Spleen (tissue), 11 donors: ENCODE measurements at regions not wholly inside any gene's neighbourhood (a gene's known extent, or its start where the extent isn't known, plus 50 kb on each side); places are given as distances from the start of the nearest gene placed in this dataset.

Experiments
- DNase-seq: peaks from one replicate; pipeline ENCODE4 v3.0.0-alpha.2; 2020
- H3K27ac ChIP-seq, 8 donors: fragments of 200-600 bp; sonication (generic) in 7 of 8; 1 replicate in 4 of 8; 2 replicates in 4 of 8; pipeline versions ENCODE4 v1.5.0 to v1.8.0; 2016 to 2021; ENCODE audit warnings: inconsistent platforms in 4 of 8, mild to moderate bottlenecking in 4 of 8, moderate library complexity in 1 of 8
- H3K27me3 ChIP-seq, 7 donors: fragments of 200-600 bp; sonication (generic) in 6 of 7; replicated peaks in 1 of 7; 1 replicate in 4 of 7; 2 replicates in 3 of 7; pipeline versions ENCODE4 v1.5.0 to v1.8.0; 2016 to 2021; ENCODE audit warnings: inconsistent platforms in 3 of 7, mild to moderate bottlenecking in 1 of 7
- H3K36me3 ChIP-seq, 6 donors: fragments of 200-600 bp; sonication (generic) in 5 of 6; 1 replicate in 4 of 6; 2 replicates in 2 of 6; pipeline versions ENCODE4 v1.5.0 to v1.8.0; 2016 to 2021; ENCODE audit warnings: inconsistent platforms in 2 of 6
- H3K4me1 ChIP-seq, 6 donors: fragments of 200-600 bp; sonication (generic) in 5 of 6; 1 replicate in 3 of 6; 2 replicates in 3 of 6; pipeline versions ENCODE4 v1.5.0 to v1.8.0; 2016 to 2021; ENCODE audit warnings: inconsistent platforms in 3 of 6
- H3K4me3 ChIP-seq, 8 donors: fragments of 200-600 bp; sonication (generic) in 7 of 8; 1 replicate in 4 of 8; 2 replicates in 4 of 8; pipeline versions ENCODE4 v1.5.0 to v1.8.0; 2016 to 2021; ENCODE audit warnings: inconsistent platforms in 4 of 8, mild to moderate bottlenecking in 4 of 8, moderate library complexity in 2 of 8
- H3K9me3 ChIP-seq, 8 donors: fragments of 200-600 bp; sonication (generic) in 7 of 8; 1 replicate in 4 of 8; 2 replicates in 4 of 8; pipeline versions ENCODE4 v1.5.0 to v1.8.0; 2016 to 2021; ENCODE audit warnings: inconsistent platforms in 4 of 8
- CTCF ChIP-seq, 11 experiments: fragments of 200-600 bp in 7 of 11; fragments of 450-650 bp in 4 of 11; sonication (generic) in 4 of 11; IDR thresholded peaks in 8 of 11; conservative IDR thresholded peaks in 3 of 11; 1 replicate in 7 of 11; 2 replicates in 4 of 11; pipeline versions ENCODE4 v1.4.0 to v1.8.0; 2016 to 2021; ENCODE audit warnings: antibody characterized with exemption in 11 of 11, inconsistent platforms in 4 of 11, mild to moderate bottlenecking in 1 of 11
- POLR2A ChIP-seq, 3 donors: fragments of 450-650 bp; IDR thresholded peaks; one replicate each; pipeline ENCODE4 v1.5.1; 2017; ENCODE audit warnings: antibody characterized with exemption in 3 of 3, mild to moderate bottlenecking in 1 of 3
- POLR2AphosphoS5 ChIP-seq, 3 donors: sonication (generic); formaldehyde crosslinking; IDR thresholded peaks; one replicate each; pipeline ENCODE4 v1.5.1; 2017; ENCODE audit warnings: antibody characterized with exemption in 3 of 3
- whole genome bisulfite sequencing, 5 donors: extraction: QIAGEN DNeasy Blood & Tissue Kit in 3 of 5; methylation state at CpG; one replicate each; pipeline versions ENCODE4 v1.1.5 to v1.1.7; 2013 to 2018; 5-methylcytosine and 5-hydroxymethylcytosine counted together
- intact Hi-C: fragments of 100-400 bp; cut with DNase I; formaldehyde crosslinking; loops from one replicate; pipeline ENCODE4 v1.15.0; 2023; ENCODE audit warnings: low total_unique reads
- donor health status: healthy with polysubstance abuse.
- donor health status: DM: no; HTN: no; CAD: no; lungs with moderate emphysema.
- donor health status: DM: no; HTN: no; CAD: no.
- donor health status: Bipolar disorder and iron deficiency.
- donor health status: healthy.
- donor health status: DM: no; HTN: no; CAD: no.
- donor health status: DM: yes; HTN: yes; CAD: no.

- Histone ChIP-seq H3K4me1 (peaks cover 0 to 20% (median 6%) of the 10 kb centered on the region in 6 donors), H3K27me3 (no peaks in the 10 kb centered on the region), H3K4me3 (peak overlapping the region in 2 of 8 donors; percentile 17 to 44), H3K27ac (peak overlapping the region in 1 of 8 donors; percentile 29), H3K9me3 (peaks cover 6 to 34% (median 24%) of the 10 kb centered on the region in 8 donors), H3K36me3 (no peaks in the 10 kb centered on the region)
- intact Hi-C loops = no loop called here
- no peak for DNase-seq
- TF ChIP-seq POLR2AphosphoS5 (IDR thresholded peaks at IDR 0.05) (no peak), CTCF (IDR thresholded peaks at IDR 0.05 in 8 of 11, conservative IDR thresholded peaks at IDR 0.05 in 3 of 11) (no peak), POLR2A (IDR thresholded peaks at IDR 0.05) (no peak)
- 65 to 81% (median 73%) methylated on average over 2 of the region's 2 CpGs for WGBS, 5 donors
These were observed 72.8 kb upstream of the ZNF280D start for GRCh38 chr15:56806148-56806536.

GRCh38 chr15:56805466-56806147 is 72.3 kb upstream of the ZNF280D start:
- no peak for DNase-seq
- WGBS, 5 donors = 69 to 80% (median 74%) methylated on average over 9 of the region's 9 CpGs
- no peak for TF ChIP-seq POLR2AphosphoS5 (IDR thresholded peaks at IDR 0.05)
- TF ChIP-seq POLR2A (IDR thresholded peaks at IDR 0.05) = no peak
- no peak for TF ChIP-seq CTCF (IDR thresholded peaks at IDR 0.05 in 8 of 11, conservative IDR thresholded peaks at IDR 0.05 in 3 of 11)
- Histone ChIP-seq H3K27ac (peak overlapping the region in 2 of 8 donors; percentile 11 to 29), H3K4me3 (peak overlapping the region in 2 of 8 donors; percentile 17 to 44), H3K27me3 (no peaks in the 10 kb centered on the region), H3K9me3 (peaks cover 6 to 34% (median 24%) of the 10 kb centered on the region in 8 donors), H3K36me3 (no peaks in the 10 kb centered on the region), H3K4me1 (peaks cover 0 to 20% (median 6%) of the 10 kb centered on the region in 6 donors)
- intact Hi-C loops = no loop called here

GRCh38 chr15:56804938-56805337 is 71.6 kb upstream of the ZNF280D start:
- Histone ChIP-seq H3K4me1 (peaks cover 0 to 20% (median 6%) of the 10 kb centered on the region in 6 donors), H3K36me3 (no peaks in the 10 kb centered on the region), H3K27ac (no peak overlapping the region), H3K9me3 (peaks cover 6 to 29% (median 22%) of the 10 kb centered on the region in 8 donors), H3K4me3 (no peak overlapping the region), H3K27me3 (no peaks in the 10 kb centered on the region)
- WGBS, 5 donors = 77 to 90% (median 88%) methylated on average over 3 of the region's 3 CpGs
- intact Hi-C loops = no loop called here
- TF ChIP-seq CTCF (IDR thresholded peaks at IDR 0.05 in 8 of 11, conservative IDR thresholded peaks at IDR 0.05 in 3 of 11) = no peak
- TF ChIP-seq POLR2A (IDR thresholded peaks at IDR 0.05) = no peak
- TF ChIP-seq POLR2AphosphoS5 (IDR thresholded peaks at IDR 0.05) = no peak
- DNase-seq = no peak

GRCh38 chr15:56804279-56804678 is 71.0 kb upstream of the ZNF280D start:
- H3K4me3 ChIP-seq = no peak overlapping the region
- H3K27me3 ChIP-seq = no peaks in the 10 kb centered on the region
- peaks cover 0 to 20% (median 6%) of the 10 kb centered on the region in 6 donors for H3K4me1 ChIP-seq
- intact Hi-C loops = no loop called here
- peak overlapping the region in 1 of 8 donors; percentile 6 for H3K27ac ChIP-seq
- no peak for DNase-seq
- no peaks in the 10 kb centered on the region for H3K36me3 ChIP-seq
- WGBS, 5 donors = 68 to 76% (median 71%) methylated on average over 3 of the region's 3 CpGs
- H3K9me3 ChIP-seq = peaks cover 6 to 24% (median 20%) of the 10 kb centered on the region in 8 donors
- TF ChIP-seq POLR2AphosphoS5 (IDR thresholded peaks at IDR 0.05) (no peak), CTCF (IDR thresholded peaks at IDR 0.05 in 8 of 11, conservative IDR thresholded peaks at IDR 0.05 in 3 of 11) (no peak), POLR2A (IDR thresholded peaks at IDR 0.05) (no peak)
